GM18909 (cell line): ENCODE measurements at regions not wholly inside any gene's neighbourhood (a gene's known extent, or its start where the extent isn't known, plus 50 kb on each side); places are given as distances from the start of the nearest gene placed in this dataset.

Experiments used
- ATAC-seq: cut with Tn5 transposase; IDR thresholded peaks from one replicate; pipeline ENCODE4 v1.9.1; 2021; ENCODE audit warnings: mild to moderate bottlenecking; ENCODE audit not compliant: unreplicated experiment, poor library complexity

- no peak for ATAC-seq
Observed at GRCh38 chr21:16388291-16388690, 658.5 kb downstream of the USP25 start.

GRCh38 chr21:16388911-16389560, 659.3 kb downstream of the USP25 start:
- no peak for ATAC-seq

DNA sequence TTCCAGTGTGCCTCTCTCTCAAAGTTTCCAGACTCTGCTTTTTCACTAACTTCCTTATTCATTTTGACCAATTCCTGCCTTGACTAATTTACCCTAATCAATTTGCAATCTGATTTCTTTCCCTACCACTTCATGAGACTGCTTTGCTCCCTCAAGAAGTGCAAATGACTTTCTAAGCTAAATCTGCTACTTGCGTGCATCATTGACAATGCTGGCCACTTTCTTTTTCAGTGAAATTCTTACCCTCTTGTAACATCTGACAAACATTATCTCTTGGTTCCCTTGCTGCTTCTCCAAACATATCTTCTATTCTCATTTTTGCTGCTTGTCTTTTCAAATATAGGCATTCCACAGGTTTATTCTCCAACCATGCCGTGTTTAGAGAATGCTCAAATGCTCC, 659.9 kb downstream of the USP25 start:
- ATAC-seq = no peak

- no peak for ATAC-seq
Observed at GRCh38 chr21:16395285-16395684, 665.5 kb downstream of the USP25 start.

DNA sequence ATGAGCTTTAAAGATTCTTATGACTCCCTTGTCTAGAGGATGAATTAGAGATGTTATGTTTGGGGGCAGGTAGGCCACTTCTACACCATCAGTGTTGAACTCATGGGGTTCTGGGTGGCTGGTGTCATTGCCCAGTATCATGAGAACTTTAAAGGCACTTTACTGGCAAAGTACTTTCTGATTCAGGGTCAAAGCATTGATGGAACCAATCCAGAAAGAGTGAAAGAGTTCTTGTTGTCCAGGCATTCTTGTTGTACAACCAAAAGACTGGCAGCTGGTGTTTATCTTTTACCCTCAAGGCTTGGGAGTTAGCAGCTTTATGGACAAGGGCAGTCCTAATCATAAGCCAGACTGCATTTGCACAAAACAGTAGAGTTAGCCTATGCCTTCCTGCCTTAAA, 673.0 kb downstream of the USP25 start:
- no peak for ATAC-seq

DNA sequence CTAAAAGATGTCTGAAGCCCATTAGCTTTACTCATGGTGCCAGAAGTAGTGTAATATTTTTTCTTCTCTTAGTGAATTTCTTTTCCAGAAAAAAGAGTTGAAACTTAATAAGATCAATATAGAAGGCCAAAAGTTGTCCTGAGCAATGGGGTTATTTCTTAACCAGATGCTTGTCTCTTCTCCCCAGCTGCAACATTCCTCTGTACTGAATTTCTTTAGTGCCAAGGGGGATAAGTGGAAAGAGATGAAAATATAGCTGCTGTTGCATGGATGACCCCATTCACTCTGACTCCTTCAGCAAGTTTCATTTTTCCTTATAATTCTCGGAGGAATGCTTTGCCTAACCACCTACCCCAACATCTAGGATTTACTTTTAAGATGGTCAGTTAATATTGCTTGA, 675.0 kb downstream of the USP25 start:
- ATAC-seq = no peak

DNA sequence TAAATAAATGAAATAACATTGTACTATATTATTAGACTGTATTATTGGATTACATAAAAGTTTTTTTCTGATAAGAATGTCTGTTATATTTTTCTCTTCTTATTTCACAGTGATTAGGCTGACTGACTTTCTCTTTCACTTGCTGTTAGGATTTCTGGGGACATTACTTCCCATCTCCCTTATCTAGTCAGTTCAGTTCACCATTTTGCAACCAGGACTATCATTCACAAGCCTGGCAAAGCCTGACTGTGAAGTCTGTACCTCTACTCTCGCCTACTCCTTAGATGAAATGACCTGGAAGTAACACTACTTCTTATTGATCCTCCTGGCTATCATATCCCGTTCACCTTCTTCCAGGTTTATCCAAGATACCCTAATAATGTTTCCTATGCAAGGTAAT, 676.6 kb downstream of the USP25 start:
- no peak for ATAC-seq

GRCh38 chr21:16407403-16408240, 677.8 kb downstream of the USP25 start:
- ATAC-seq = no peak

DNA sequence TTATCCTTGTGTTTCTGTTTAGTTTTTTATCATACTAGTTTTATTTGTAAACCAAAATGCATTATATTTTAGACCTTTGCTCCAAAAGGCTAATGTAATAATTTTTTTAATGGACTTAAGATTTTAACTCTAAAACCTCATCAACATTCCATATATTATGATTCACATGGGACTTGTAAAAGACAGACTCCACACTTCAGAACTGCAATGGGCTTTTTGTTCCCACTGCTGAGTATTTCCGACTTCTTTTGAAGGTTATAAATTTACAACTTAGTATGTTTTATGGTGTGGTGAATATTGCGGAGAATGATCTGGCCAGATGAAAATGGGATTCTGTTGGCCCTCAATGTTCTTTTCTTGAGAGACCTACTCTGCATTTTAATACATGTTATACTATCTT, 678.5 kb downstream of the USP25 start:
- no peak for ATAC-seq

GRCh38 chr21:16409352-16409751, 679.6 kb downstream of the USP25 start:
- no peak for ATAC-seq

GRCh38 chr21:16418226-16418625, 688.4 kb downstream of the USP25 start:
- no peak for ATAC-seq

- no peak for ATAC-seq
Observed at GRCh38 chr21:16418642-16419041, 688.9 kb downstream of the USP25 start.

- ATAC-seq = no peak
Observed at GRCh38 chr21:16419188-16419921, 689.6 kb downstream of the USP25 start.

DNA sequence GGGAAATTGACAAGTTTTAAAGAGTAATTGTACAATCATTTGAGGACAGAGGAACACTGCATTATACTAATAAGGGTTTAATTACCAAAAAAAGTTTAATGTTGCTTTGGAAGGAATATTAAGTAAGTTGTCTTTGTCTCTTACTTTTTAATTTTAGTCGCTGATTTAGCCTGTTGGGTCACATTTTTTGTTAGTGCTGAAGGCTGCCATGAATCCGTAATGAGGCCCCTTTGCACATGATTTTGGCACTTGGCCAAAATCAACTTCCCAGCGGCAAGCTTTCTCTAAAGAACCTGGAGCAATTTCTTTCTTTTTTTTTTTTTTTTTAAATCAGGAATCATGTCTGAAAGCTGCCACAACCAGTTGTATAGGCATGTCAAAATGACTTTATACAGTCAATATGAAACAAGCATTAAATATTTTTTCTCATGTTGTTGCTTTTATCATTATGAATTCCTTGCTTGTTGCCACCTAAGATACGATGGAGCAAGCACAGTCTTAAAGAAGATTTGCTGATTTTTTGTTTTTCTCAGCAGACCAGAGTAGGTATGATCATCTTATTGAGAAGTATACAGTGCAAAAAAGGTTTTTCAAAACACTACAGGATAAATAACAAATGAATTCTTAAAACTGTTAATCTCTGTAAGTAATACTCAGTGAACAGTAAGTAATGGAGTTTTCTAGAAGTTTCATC, 690.4 kb downstream of the USP25 start:
- ATAC-seq = no peak

GRCh38 chr21:16421007-16421406, 691.2 kb downstream of the USP25 start:
- ATAC-seq = no peak

- no peak for ATAC-seq
Observed at GRCh38 chr21:16421965-16422364, 692.2 kb downstream of the USP25 start.

GRCh38 chr21:16422702-16423101, 692.9 kb downstream of the USP25 start:
- ATAC-seq = no peak

DNA sequence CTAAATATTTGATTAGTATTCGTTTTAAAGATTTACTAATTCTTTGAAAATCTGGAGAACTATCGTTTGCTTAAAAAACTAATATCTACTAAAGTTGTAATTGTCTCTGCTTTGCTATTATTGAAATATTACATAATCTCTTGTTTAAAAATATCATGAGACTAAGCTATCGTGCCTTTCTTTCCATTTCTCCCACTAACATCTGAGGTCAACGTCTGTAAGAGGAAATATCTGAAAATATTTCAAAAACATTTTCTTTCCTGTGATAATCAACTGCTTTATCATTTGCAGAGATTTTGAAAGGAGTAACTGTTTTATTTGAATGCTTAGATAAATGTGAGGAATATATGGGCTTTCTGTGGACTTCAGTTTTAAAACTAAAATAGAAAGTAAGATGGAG, 694.1 kb downstream of the USP25 start:
- no peak for ATAC-seq

DNA sequence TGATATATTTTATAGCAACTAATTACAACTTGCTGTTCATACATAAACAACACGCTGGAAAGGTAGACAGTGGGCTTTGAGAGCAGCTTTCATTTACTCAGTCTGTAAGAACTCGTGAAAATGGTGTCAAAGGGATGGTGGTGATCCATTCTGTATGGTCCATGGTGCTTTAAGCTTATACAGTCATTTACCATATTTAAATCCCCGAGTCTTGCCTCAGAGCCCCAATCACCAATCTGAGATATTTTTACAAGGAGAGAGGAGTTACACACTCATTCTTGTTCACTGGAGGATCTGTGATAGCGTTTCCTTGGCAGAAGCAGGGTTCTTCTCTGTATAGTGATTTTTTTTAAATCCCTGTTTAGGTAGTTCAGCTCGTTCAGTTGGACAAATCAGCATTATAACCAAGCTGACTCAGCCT, 694.6 kb downstream of the USP25 start:
- no peak for ATAC-seq

DNA sequence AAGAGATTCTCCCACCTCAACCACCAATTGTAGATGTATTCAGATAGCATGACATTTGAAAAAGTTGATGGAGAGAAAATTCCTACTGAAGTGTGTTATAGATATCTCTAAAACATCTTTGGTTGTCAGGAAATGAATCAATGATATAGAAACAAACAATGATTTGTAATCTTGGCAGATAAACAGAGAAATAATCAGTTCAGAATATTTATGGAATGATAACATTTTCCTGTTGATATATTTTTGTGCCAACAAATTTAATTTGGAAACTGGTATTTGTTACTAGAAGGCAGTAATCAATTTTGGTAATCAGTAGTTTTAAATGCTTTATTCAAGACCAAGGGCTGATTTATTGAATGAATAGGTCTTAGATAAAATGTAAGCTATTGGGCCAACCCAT, 695.6 kb downstream of the USP25 start:
- ATAC-seq = no peak

DNA sequence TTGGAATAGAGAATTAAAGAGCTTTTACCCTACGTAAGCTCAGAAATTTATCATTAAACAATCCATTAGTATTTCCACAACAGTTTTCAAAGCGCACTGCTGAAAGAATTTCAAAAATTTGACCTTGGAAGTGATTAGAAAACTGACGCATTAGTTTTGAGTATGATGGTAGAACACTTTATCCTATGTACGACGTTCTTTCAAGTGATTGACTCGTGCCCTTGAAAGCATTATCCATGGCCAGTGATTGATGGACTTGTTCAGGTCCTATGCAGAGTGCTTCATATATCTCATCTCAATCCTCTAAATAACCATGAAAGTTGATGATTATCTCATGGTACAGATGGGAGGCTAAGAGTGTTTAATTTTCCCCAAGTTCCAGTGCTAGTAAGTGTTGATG, 697.2 kb downstream of the USP25 start:
- no peak for ATAC-seq
